ENCODE measurements at regions not wholly inside any gene's neighbourhood (a gene's known extent, or its start where the extent isn't known, plus 50 kb on each side); places are given as distances from the start of the nearest gene placed in this dataset.

- TF ChIP-seq ZNF281 (CRISPR knock-in tag; IDR thresholded peaks at IDR 0.05), result no peak
- no peak for TF ChIP-seq NR1H2 (CRISPR knock-in tag; IDR thresholded peaks at IDR 0.05)
- no peak for TF ChIP-seq ATF6 (CRISPR knock-in tag; IDR thresholded peaks at IDR 0.05)
- no peak for TF ChIP-seq SOX15 (CRISPR knock-in tag; IDR thresholded peaks at IDR 0.05)
- TF ChIP-seq TCF7 (CRISPR knock-in tag; IDR thresholded peaks at IDR 0.05; ENCODE audit: low read depth), result no peak
- no peak for TF ChIP-seq KAT7 (CRISPR knock-in tag; IDR thresholded peaks at IDR 0.05; ENCODE audit: borderline replicate concordance)
- no peak for TF ChIP-seq NFE2L1 (CRISPR knock-in tag; IDR thresholded peaks at IDR 0.05)
Measured at GRCh38 chr3:87335931-87336330, 59.5 kb upstream of the POU1F1 start (continued).

GRCh38 chr3:87333393-87333892 is 57.1 kb upstream of the POU1F1 start:
- Mint-ChIP-seq H3K36me3 (no peaks in the 10 kb centered on the region), H3K27me3 (ENCODE audit: low read depth) (no peaks in the 10 kb centered on the region), H3K9me3 (no peaks in the 10 kb centered on the region), H3K27ac (no peak overlapping the region), H3K4me3 (no peak overlapping the region), H3K4me1 (0 out of 2 replicates have a peak, but pooled peaks cover 3% of the 10 kb centered on the region)
- ChIA-PET POLR2A (interaction anchor here (0.6 kb wide), 1 partner anchor 77 kb away, joined by 3 read pairs; no protein-coding TSS in a partner anchor), CTCF (no interaction called here)
- ATAC-seq (no peak), DNase-seq (ENCODE audit: low spot score) (no peak)
- no peak for TF ChIP-seq MYBL2 (CRISPR knock-in tag; IDR thresholded peaks at IDR 0.05)
- TF ChIP-seq FOXK1 (CRISPR knock-in tag; IDR thresholded peaks at IDR 0.05), result no peak
- no peak for TF ChIP-seq GABPB1 (CRISPR knock-in tag; IDR thresholded peaks at IDR 0.05)
- no peak for TF ChIP-seq STAT6 (CRISPR knock-in tag; conservative IDR thresholded peaks at IDR 0.05; ENCODE audit: low read depth)

- Mint-ChIP-seq H3K4me3 (no peak overlapping the region), H3K36me3 (no peaks in the 10 kb centered on the region), H3K27me3 (ENCODE audit: low read depth) (no peaks in the 10 kb centered on the region), H3K27ac (no peak overlapping the region), H3K4me1 (0 out of 2 replicates have a peak, but pooled peaks cover 3% of the 10 kb centered on the region), H3K9me3 (no peaks in the 10 kb centered on the region)
- ChIA-PET CTCF (no interaction called here), POLR2A (interaction anchor here (0.6 kb wide), 1 partner anchor 78 kb away, joined by 3 read pairs; no protein-coding TSS in a partner anchor)
- ATAC-seq (no peak), DNase-seq (ENCODE audit: low spot score) (no peak)
- no peak for TF ChIP-seq SMAD4 (CRISPR knock-in tag; IDR thresholded peaks at IDR 0.05)
- no peak for TF ChIP-seq ZNF121 (CRISPR knock-in tag; IDR thresholded peaks at IDR 0.05)
- TF ChIP-seq NR3C1 (CRISPR knock-in tag; conservative IDR thresholded peaks at IDR 0.05; ENCODE audit: low read depth), result no peak
- TF ChIP-seq MYBL2 (CRISPR knock-in tag; IDR thresholded peaks at IDR 0.05), result no peak
- TF ChIP-seq FOXJ3 (CRISPR knock-in tag; IDR thresholded peaks at IDR 0.05; ENCODE audit: borderline replicate concordance), result no peak
- TF ChIP-seq ZNF512 (CRISPR knock-in tag; IDR thresholded peaks at IDR 0.05; ENCODE audit: borderline replicate concordance), result no peak
Measured at GRCh38 chr3:87332789-87333188, 56.4 kb upstream of the POU1F1 start.
